Kidney epithelial cell (primary cell): ENCODE measurements at regions not wholly inside any gene's neighbourhood (a gene's known extent, or its start where the extent isn't known, plus 50 kb on each side); places are given as distances from the start of the nearest gene placed in this dataset.

ENCODE experiments used
- DNase-seq: peaks from one replicate; pipeline ENCODE4 v3.0.0-alpha.2; 2010; ENCODE audit warnings: low read depth
- H3K27me3 ChIP-seq: 2 replicates; pipeline ENCODE4 v1.6.0; 2011; ENCODE audit warnings: low read length; ENCODE audit not compliant: control insufficient read depth, insufficient read depth
- H3K36me3 ChIP-seq: 2 replicates; pipeline ENCODE4 v1.5.1; 2011; ENCODE audit warnings: low read length; ENCODE audit not compliant: control insufficient read depth, insufficient read depth
- H3K4me3 ChIP-seq: 2 replicates; pipeline ENCODE4 v1.5.1; 2011; ENCODE audit warnings: low read depth, mild to moderate bottlenecking, control low read depth, low read length
- TF ChIP-seq, protein P1 (sequence below): IDR thresholded peaks from 2 replicates; pipeline ENCODE4 v1.5.1; 2011; ENCODE audit warnings: mild to moderate bottlenecking, moderate library complexity, low read length, control low read depth, inconsistent platforms; ENCODE audit not compliant: insufficient read depth, poor library complexity, severe bottlenecking

GRCh38 chr6:153208706-153209105 is 77.6 kb upstream of the RGS17 start:
- H3K4me3 ChIP-seq: no peak overlapping the region
- no peaks in the 10 kb centered on the region for H3K36me3 ChIP-seq
- no peak for DNase-seq
- TF ChIP-seq, protein P1, sequence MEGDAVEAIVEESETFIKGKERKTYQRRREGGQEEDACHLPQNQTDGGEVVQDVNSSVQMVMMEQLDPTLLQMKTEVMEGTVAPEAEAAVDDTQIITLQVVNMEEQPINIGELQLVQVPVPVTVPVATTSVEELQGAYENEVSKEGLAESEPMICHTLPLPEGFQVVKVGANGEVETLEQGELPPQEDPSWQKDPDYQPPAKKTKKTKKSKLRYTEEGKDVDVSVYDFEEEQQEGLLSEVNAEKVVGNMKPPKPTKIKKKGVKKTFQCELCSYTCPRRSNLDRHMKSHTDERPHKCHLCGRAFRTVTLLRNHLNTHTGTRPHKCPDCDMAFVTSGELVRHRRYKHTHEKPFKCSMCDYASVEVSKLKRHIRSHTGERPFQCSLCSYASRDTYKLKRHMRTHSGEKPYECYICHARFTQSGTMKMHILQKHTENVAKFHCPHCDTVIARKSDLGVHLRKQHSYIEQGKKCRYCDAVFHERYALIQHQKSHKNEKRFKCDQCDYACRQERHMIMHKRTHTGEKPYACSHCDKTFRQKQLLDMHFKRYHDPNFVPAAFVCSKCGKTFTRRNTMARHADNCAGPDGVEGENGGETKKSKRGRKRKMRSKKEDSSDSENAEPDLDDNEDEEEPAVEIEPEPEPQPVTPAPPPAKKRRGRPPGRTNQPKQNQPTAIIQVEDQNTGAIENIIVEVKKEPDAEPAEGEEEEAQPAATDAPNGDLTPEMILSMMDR: no peak
- no peaks in the 10 kb centered on the region for H3K27me3 ChIP-seq

DNA sequence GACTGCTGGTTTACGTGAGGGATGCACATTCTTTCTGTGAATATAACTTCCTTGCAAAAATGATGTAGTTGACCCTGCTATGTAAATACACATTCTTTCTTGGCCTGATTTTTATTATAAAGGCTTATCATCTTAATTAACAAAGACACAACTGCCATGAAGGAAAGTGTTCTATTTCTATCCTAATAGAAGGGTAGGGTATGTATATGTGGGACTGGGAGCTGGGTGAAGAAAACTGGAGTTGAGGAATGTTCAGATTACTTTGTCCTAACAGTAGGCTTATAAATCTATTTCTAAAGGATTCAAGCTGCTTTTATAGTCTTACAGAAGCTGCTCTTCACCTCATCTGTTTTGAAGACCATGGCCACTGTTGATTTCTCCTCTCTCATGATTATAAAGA is 76.5 kb upstream of the RGS17 start:
- no peak for DNase-seq
- H3K36me3 ChIP-seq: no peaks in the 10 kb centered on the region
- no peak overlapping the region for H3K4me3 ChIP-seq
- TF ChIP-seq, protein P1: no peak
- no peaks in the 10 kb centered on the region for H3K27me3 ChIP-seq

GRCh38 chr6:153207006-153207405 is 75.9 kb upstream of the RGS17 start:
- no peak for DNase-seq
- Histone ChIP-seq H3K27me3 (no peaks in the 10 kb centered on the region), H3K36me3 (no peaks in the 10 kb centered on the region), H3K4me3 (no peak overlapping the region)
- TF ChIP-seq, protein P1: no peak

DNA sequence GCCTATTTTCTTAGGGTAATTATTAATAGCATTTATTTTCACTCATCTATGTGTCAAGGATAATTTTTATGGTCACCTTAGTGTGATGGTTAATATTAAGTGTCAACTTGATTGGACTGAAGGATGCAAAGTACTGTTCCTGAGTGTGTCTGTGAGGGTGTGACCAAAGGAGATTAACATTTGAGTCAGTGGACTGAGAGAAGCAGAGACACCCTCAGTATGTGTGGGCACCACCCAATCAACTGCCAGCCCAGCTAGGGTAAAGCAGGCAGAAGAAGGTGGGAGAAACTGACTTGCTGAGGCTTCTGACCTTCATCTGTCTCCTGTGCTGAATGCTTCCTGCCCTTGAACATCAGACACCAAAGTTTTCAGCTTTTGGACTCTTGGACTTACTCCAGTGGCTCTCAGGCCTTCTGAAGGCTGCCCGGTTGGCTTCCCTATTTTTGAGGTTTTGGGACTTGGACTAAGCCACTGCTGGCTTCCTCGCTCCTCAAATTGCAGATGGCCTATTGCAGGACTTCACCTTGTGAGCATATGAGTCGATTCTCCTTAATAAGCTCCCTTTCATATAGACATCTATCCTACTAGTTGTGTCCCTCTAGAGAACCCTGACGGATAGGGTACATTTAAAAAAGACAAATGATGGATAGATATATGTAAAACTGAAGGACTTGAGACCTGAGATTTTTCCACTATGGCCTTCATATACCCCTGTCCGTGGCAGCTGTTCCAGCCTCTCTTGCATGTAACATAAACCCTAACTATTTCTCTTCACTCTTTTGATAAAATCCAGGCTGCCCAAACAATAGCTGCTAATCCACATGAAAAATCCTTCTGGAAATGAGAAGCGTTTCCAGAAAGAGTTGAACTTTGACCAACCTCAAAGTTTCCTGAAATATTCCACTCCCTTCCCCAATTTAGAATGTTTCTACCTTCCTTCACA is 62.1 kb upstream of the RGS17 start:
- Histone ChIP-seq H3K36me3 (no peaks in the 10 kb centered on the region), H3K27me3 (no peaks in the 10 kb centered on the region), H3K4me3 (no peak overlapping the region)
- DNase-seq: no peak
- TF ChIP-seq, protein P1: no peak

DNA sequence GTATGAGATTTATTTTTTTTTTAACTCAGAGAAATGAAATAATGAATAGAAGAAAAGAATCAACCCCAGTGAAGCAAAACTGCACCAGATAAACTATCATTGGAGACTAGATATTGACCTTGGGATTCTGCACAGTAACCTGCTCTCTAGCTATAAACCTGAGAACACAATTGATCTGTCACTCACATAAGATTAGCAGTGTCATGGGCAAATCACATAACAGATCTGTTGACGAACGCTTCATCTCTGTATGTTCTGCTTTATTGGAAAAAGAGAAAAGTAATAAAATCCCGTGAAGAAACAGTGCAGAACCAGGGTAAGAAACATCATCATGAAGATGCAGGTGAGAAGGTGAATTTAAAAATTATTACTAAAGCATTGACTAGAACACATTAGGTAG is 52.8 kb upstream of the RGS17 start:
- H3K36me3 ChIP-seq: no peaks in the 10 kb centered on the region
- TF ChIP-seq, protein P1: no peak
- DNase-seq: no peak
- no peak overlapping the region for H3K4me3 ChIP-seq
- H3K27me3 ChIP-seq: no peaks in the 10 kb centered on the region
